ENCODE measurements at regions not wholly inside any gene's neighbourhood (a gene's known extent, or its start where the extent isn't known, plus 50 kb on each side); places are given as distances from the start of the nearest gene placed in this dataset.

GRCh38 chr13:50677687-50678463, 165.6 kb downstream of the DLEU7 start:
- no peak for TF ChIP-seq POLR2A (IDR thresholded peaks at IDR 0.05; ENCODE audit: low read depth, low read length)
- no peak for TF ChIP-seq POLR2AphosphoS5 (IDR thresholded peaks at IDR 0.05; ENCODE audit: low read depth, low read length)
- TF ChIP-seq POU2F2 (IDR thresholded peaks at IDR 0.05; ENCODE audit: low read depth, low read length) = no peak
- no peak for TF ChIP-seq SPI1 (IDR thresholded peaks at IDR 0.05; ENCODE audit: low read depth, low read length)
- TF ChIP-seq TAF1 (IDR thresholded peaks at IDR 0.05; ENCODE audit: low read depth, low read length) = no peak

Data from GM12891 (cell line).